HG02973 (cell line): ENCODE measurements at regions not wholly inside any gene's neighbourhood (a gene's known extent, or its start where the extent isn't known, plus 50 kb on each side); places are given as distances from the start of the nearest gene placed in this dataset.
A peak's percentile ranks its signal among the peaks of the same experiment; 100 is the strongest.

Experiments used
- ATAC-seq: cut with Tn5 transposase; IDR thresholded peaks from one replicate; pipeline ENCODE4 v1.9.1; 2021; ENCODE audit warnings: moderate library complexity; ENCODE audit not compliant: unreplicated experiment

DNA sequence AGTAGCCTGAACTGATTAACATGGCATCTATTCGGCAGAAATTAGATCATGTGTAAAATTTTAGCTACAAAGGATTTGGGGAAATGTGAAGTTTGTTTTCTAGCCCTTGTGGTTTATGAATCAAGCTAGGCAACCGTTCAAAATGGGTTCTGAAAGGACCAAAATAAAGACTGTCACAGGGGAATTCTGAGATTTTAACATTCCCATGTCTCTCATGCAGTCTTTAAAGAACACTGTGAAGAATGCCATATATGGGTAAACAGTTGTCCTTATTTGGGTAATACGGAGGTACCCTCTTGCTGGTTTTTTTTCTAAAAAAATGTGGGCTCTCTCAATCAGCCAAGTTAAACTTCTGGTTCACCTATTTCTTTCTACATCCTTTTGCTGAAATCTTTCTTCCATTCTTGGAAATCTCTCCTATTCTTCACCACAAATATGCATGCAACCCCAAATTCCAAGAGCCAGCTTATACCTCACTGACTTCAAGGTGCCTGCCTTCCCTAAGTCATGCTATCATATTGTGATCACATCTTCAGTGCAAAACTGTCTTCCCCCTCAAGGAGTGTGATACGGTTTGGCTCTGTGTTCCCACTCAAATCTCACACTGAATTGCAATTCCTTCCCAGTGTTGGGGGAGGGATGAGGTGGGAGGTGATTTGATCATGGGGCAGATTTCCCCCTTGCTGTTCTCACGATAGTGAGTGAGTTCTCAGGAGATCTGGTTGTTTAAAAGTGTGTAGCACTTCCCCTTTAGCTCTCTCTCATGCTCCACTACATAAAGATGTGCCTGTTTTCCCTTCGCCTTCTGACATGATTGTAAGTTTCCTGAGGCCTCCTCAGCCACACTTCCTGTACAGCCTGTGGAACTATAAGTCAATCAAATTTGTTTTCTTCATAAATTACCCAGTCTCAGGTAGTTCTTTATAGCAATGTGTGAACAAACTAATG lies 308.7 kb downstream of the TTLL7 start:
- ATAC-seq = no peak

DNA sequence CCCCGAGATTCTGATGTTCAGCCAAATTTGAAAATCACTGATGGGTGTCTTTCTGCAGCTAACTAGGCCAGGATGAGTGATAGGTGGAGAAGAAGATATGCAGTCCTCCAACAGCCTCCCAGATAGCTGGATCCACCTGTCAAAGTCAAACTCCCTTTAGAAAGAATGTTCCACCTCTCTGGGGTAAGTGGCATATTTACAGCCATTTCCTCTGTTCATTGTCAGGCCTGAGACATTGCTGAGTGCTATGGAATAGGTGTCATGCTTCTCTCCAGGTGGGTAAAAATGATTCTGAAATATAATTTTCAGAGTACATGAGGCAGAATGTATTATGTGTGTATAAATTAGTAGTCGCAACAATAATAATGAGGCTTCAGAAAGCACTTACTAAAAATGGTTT lies 316.8 kb downstream of the TTLL7 start:
- ATAC-seq = no peak

GRCh38 chr1:83676106-83676505 lies 322.8 kb downstream of the TTLL7 start:
- no peak for ATAC-seq

DNA sequence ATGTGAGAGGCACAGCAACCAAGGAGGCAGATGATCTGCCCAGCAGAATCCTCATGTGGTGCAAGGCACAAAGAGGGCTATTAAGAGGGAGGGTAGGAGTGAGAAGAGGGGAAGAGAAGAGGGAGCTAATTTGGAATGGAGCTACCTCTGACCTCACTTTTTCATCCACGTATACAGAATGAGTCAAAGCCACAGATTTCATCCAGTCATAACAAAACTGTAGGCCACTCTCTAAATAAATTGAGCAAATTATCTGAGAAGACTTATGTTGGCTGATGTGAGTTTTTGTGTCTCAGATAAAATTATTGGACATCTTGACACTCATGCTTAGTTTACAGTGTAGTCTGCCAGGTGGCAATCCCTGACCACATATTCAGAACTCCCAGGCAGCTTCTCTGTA lies 325.6 kb downstream of the TTLL7 start:
- ATAC-seq = no peak

DNA sequence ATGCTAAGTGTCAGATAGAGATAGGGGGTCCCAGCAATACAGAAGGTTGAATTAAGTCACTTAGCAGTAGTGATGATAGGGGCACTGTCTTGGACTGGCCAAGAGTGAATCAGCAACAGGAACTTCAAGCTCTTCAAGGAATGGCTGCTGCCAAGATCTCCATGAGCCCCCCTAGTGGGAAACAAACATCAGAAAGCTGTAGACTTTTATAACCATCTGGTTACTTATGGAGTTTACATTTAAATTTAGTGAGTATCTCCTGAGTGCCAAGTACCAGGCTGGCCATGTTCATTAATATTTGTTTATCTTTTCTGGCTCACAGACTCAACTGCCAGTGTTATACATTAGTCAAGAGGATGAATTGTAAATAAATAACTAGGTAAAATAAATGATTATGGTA lies 327.3 kb downstream of the TTLL7 start:
- ATAC-seq = no peak

GRCh38 chr1:83670909-83671565 lies 327.9 kb downstream of the TTLL7 start:
- no peak for ATAC-seq

- no peak for ATAC-seq
Measured at GRCh38 chr1:83641796-83642443, 357.0 kb downstream of the TTLL7 start.

DNA sequence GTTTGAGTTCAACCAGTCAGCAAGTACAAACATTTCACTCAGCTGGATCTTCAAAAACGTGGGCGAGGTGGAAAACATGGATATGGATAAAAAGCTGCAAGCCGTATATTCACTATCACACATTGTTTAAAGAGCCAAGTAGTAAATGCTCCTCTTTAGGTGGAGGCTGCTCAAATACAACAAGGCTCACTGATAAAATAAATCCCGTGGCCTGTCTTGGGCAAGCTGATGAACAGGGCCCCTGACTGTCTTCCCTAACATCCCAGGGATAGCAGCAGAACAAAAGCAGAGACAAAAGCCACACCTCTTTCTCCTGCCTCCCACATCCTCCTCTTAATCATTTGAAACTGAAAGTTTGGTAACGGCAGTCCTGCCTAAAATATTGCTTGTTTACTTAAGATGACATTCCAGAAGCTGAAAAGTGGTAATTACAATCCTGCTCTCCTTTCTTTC lies 357.7 kb downstream of the TTLL7 start:
- no peak for ATAC-seq

DNA sequence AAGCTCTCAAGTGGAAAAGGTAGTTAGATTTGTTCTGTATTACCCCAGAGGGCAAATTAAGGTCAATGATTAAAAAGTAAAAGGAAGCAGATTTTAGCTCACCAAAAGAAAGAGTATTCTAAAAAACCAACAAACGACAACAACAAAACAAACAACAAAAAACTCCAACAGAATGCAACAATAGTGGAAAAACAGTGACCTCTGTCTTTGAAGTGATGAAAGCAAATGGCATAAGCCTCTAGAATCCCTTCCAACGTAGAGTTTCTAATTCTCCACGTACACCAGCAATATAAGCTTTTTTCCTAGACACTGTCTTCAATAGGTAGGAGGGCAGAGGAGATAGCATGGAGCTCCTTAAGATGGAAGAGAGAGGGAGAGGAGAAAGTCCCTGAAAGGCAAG lies 359.1 kb downstream of the TTLL7 start:
- no peak for ATAC-seq

GRCh38 chr1:83637586-83637985 lies 361.3 kb downstream of the TTLL7 start:
- ATAC-seq = no peak

DNA sequence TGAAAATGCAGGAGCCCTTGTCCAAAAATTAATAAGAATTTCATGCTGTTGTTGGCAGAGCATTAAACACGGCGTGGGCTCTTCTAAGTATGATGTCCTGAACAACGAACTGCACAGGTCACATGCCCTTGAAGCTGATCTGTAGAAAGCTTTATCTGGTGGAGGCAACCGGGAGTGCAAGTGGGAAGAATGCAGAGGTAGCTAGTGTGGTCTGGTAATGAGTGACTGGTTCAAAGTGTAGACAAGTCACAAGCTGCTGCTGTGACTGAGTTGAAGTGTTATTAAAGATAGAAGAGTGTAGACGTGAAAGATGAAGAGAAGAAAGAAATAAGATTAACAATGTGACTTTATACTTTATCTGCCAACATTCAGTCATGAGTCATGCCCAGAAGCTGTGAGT lies 361.9 kb downstream of the TTLL7 start:
- no peak for ATAC-seq

- no peak for ATAC-seq
Measured at GRCh38 chr1:83632906-83633305, 366.0 kb downstream of the TTLL7 start.

DNA sequence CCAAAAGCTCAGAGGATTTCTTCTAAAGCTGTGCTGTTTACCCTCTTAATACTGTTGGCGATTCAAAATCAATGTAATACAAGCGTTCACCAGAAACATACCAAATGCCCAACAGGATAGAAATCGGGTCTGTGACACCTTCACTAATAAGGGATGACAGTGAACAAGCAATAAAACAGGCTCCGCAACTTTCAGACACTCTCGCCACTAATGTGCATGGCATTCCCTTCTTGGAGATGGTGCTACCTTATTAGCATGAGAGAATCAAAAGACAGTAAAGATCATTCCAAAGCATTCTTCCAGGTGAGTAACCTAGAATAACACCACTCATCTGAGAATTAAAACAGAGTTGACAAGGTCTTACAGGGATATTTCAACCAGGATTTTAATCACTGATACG lies 367.1 kb downstream of the TTLL7 start:
- no peak for ATAC-seq

GRCh38 chr1:83627045-83627444 lies 371.9 kb downstream of the TTLL7 start:
- ATAC-seq = no peak

GRCh38 chr1:83626603-83627002 lies 372.3 kb downstream of the TTLL7 start:
- ATAC-seq = peak; percentile 44

GRCh38 chr1:83625646-83626045 lies 373.3 kb downstream of the TTLL7 start:
- ATAC-seq = no peak

GRCh38 chr1:83620016-83620415 lies 378.9 kb downstream of the TTLL7 start:
- ATAC-seq = no peak

GRCh38 chr1:83619170-83619896 lies 379.6 kb downstream of the TTLL7 start:
- ATAC-seq = no peak

GRCh38 chr1:83617883-83618282 lies 381.0 kb downstream of the TTLL7 start:
- ATAC-seq = no peak

- ATAC-seq = no peak
Measured at GRCh38 chr1:83615370-83615769, 383.6 kb downstream of the TTLL7 start.

GRCh38 chr1:83606416-83606955 lies 392.4 kb downstream of the TTLL7 start:
- ATAC-seq = no peak
